NCI-H748 (cell line): ENCODE measurements at regions not wholly inside any gene's neighbourhood (a gene's known extent, or its start where the extent isn't known, plus 50 kb on each side); places are given as distances from the start of the nearest gene placed in this dataset.

Experiments
- DNase-seq: peaks from one replicate; lab custom pipeline; 2025; ENCODE audit not compliant: unreplicated experiment; lab: John Stamatoyannopoulos, UW

GRCh38 chr4:43765514-43765913 is 683.1 kb downstream of the KCTD8 start:
- DNase-seq, result no peak

GRCh38 chr4:43766648-43767047 is 682.0 kb downstream of the KCTD8 start:
- no peak for DNase-seq

GRCh38 chr4:43776371-43776770 is 672.2 kb downstream of the KCTD8 start:
- peak; percentile 58 for DNase-seq

- DNase-seq, result peak; percentile 0
Measured at GRCh38 chr4:43778187-43778915, 670.3 kb downstream of the KCTD8 start.

- no peak for DNase-seq
Measured at GRCh38 chr4:43781125-43781524, 667.5 kb downstream of the KCTD8 start.

GRCh38 chr4:43782391-43782790 is 666.2 kb downstream of the KCTD8 start:
- DNase-seq, result peak; percentile 1

- peak; percentile 31 for DNase-seq
Measured at GRCh38 chr4:43816116-43816515, 632.5 kb downstream of the KCTD8 start.

GRCh38 chr4:43822621-43823020 is 626.0 kb downstream of the KCTD8 start:
- DNase-seq, result no peak

- peak; percentile 46 for DNase-seq
Measured at GRCh38 chr4:43835869-43836268, 612.7 kb downstream of the KCTD8 start.

- DNase-seq, result no peak
Measured at GRCh38 chr4:43837171-43837570, 611.4 kb downstream of the KCTD8 start.

- DNase-seq, result no peak
Measured at GRCh38 chr4:43837604-43838003, 611.0 kb downstream of the KCTD8 start.

GRCh38 chr4:43842594-43842993 is 606.0 kb downstream of the KCTD8 start:
- DNase-seq, result no peak

- DNase-seq, result no peak
Measured at GRCh38 chr4:43843501-43843900, 605.1 kb downstream of the KCTD8 start.

- no peak for DNase-seq
Measured at GRCh38 chr4:43846111-43846587, 602.5 kb downstream of the KCTD8 start.

- peak; percentile 2 for DNase-seq
Measured at GRCh38 chr4:43853565-43854264, 594.9 kb downstream of the KCTD8 start.

- DNase-seq, result peak; percentile 31
Measured at GRCh38 chr4:43855283-43855682, 593.3 kb downstream of the KCTD8 start.

- DNase-seq, result no peak
Measured at GRCh38 chr4:43864616-43865146, 583.9 kb downstream of the KCTD8 start.

GRCh38 chr4:43867908-43868307 is 580.7 kb downstream of the KCTD8 start:
- no peak for DNase-seq

GRCh38 chr4:43875655-43876054 is 573.0 kb downstream of the KCTD8 start:
- no peak for DNase-seq

GRCh38 chr4:43882470-43882869 is 566.1 kb downstream of the KCTD8 start:
- DNase-seq, result no peak

GRCh38 chr4:43886196-43886595 is 562.4 kb downstream of the KCTD8 start:
- DNase-seq, result no peak

GRCh38 chr4:43898836-43899235 is 549.8 kb downstream of the KCTD8 start:
- no peak for DNase-seq
